BLaER1 (cell line): ENCODE measurements at regions not wholly inside any gene's neighbourhood (a gene's known extent, or its start where the extent isn't known, plus 50 kb on each side); places are given as distances from the start of the nearest gene placed in this dataset.

Experiments used
- H3K27ac ChIP-seq: shearing (Covaris generic); formaldehyde crosslinking; 2 replicates; pipeline ENCODE4 v1.8.1; 2022
- H3K27me3 ChIP-seq: shearing (Covaris generic); formaldehyde crosslinking; 2 replicates; pipeline ENCODE4 v1.8.1; 2022
- H3K36me3 ChIP-seq: shearing (Covaris generic); formaldehyde crosslinking; 2 replicates; pipeline ENCODE4 v1.8.1; 2022
- H3K4me1 ChIP-seq: shearing (Covaris generic); formaldehyde crosslinking; 2 replicates; pipeline ENCODE4 v1.8.1; 2022
- H3K4me2 ChIP-seq: shearing (Covaris generic); formaldehyde crosslinking; 2 replicates; pipeline ENCODE4 v1.8.1; 2022
- H3K4me3 ChIP-seq: shearing (Covaris generic); formaldehyde crosslinking; 2 replicates; pipeline ENCODE4 v1.8.1; 2022
- H3K9ac ChIP-seq: shearing (Covaris generic); formaldehyde crosslinking; 2 replicates; pipeline ENCODE4 v1.8.1; 2022
- H3K9me3 ChIP-seq: shearing (Covaris generic); formaldehyde crosslinking; 2 replicates; pipeline ENCODE4 v1.8.1; 2022
- H4K20me1 ChIP-seq: shearing (Covaris generic); formaldehyde crosslinking; 2 replicates; pipeline ENCODE4 v1.8.1; 2022
- Cebpa-rat ChIP-seq: shearing (Covaris generic); IDR thresholded peaks from 2 replicates; pipeline ENCODE4 v1.8.1; 2022

DNA sequence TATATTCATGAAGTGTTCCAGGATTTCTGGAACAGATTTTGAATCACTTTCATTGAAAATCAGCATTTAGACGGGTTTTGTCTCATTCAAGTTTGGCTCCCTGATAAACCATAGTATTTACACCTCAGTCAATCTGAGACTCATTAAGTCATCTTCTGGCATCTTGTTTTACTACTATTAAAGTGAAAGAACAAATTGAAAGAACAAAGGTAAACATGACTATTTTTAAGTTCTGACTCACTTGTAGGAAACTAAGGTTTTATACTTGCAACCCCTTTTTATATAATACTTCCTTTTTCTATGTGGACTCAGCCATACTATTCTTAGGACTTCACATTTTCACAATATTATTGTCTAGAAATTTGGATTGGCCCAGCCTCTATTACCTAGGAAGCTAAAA, 854.4 kb downstream of the SQOR start:
- no peak overlapping the region for H3K27ac ChIP-seq
- no peaks in the 10 kb centered on the region for H3K4me1 ChIP-seq
- no peak overlapping the region for H3K4me2 ChIP-seq
- no peak overlapping the region for H3K9ac ChIP-seq
- H3K36me3 ChIP-seq = no peaks in the 10 kb centered on the region
- TF ChIP-seq Cebpa-rat = no peak
- no peak overlapping the region for H3K4me3 ChIP-seq
- H4K20me1 ChIP-seq = no peaks in the 10 kb centered on the region
- H3K27me3 ChIP-seq = no peaks in the 10 kb centered on the region
- no peaks in the 10 kb centered on the region for H3K9me3 ChIP-seq

DNA sequence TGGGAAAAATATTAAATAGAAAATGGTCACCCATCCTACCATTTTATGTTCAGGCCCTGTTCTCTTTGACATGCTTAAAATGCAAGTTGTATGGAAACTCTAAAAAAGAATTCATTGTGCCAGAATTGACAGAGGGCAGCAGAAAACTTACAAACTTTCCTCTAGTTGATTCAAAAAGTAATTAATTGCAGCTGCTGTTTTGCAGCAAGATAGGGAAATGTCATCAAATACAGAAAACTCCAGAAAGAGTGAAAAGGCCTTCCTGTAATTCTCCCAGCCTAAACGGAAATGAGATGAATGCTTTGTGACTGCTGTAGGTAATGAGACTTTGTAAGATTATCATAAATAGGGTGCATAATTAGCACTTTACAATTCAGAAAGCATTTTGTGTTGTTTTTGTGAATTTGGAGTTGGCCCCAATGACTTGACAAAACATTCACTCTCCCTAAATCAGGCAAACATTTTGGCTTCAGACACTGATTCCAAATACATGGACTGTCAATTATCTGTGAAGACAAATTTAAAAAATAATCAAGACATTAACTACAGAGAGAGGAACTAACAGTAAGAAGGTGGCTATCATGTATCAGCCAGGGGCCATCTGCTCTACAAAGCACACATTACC, 861.8 kb downstream of the SQOR start:
- no peak overlapping the region for H3K4me3 ChIP-seq
- H3K4me2 ChIP-seq = no peak overlapping the region
- H3K36me3 ChIP-seq = no peaks in the 10 kb centered on the region
- TF ChIP-seq Cebpa-rat = no peak
- no peak overlapping the region for H3K27ac ChIP-seq
- no peaks in the 10 kb centered on the region for H4K20me1 ChIP-seq
- no peaks in the 10 kb centered on the region for H3K9me3 ChIP-seq
- no peak overlapping the region for H3K9ac ChIP-seq
- H3K27me3 ChIP-seq = no peaks in the 10 kb centered on the region
- no peaks in the 10 kb centered on the region for H3K4me1 ChIP-seq

DNA sequence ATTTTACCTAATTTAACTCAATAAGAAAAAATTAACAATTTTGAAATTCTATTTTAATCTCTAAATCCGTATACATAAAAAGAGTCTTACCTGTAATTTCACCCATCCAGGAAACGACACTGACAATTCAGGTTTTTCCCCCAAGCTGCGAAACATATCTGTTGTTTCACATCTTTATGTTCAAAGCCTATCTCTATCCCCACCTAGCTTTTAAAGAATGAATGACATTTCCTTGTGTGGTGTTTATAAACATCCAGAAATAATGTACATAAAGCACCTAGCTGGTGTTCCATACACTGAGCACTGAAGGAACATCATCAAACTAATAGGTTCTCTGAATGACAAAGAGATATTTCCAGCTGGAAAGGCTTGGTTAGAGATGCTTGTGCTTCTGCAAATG, 867.8 kb downstream of the SQOR start:
- Histone ChIP-seq H3K9me3 (no peaks in the 10 kb centered on the region), H4K20me1 (no peaks in the 10 kb centered on the region), H3K36me3 (no peaks in the 10 kb centered on the region), H3K27ac (no peak overlapping the region), H3K4me1 (no peaks in the 10 kb centered on the region), H3K4me3 (no peak overlapping the region), H3K9ac (no peak overlapping the region), H3K27me3 (no peaks in the 10 kb centered on the region), H3K4me2 (no peak overlapping the region)
- TF ChIP-seq Cebpa-rat = no peak

DNA sequence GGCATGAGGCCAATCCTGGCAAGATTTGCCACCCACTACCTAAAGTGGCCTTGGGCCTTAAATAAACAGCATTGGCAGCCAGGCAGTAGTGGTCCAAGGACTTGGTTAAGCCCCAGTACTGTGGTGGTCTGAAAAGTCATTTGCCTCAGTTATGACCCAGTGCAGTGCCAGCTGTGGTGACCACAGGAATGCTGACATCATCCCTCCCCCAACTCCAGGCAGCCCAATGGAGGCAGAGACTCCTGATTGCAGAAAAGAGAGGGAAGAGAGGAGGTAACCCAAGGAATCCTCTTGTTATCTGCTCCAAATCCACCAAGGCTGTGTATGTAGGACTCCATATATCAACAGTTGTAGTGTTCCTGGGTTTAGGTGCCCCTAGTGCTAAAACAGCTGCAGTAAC, 883.6 kb downstream of the SQOR start:
- no peak for TF ChIP-seq Cebpa-rat
- H3K4me3 ChIP-seq = no peak overlapping the region
- H3K4me2 ChIP-seq = no peak overlapping the region
- H4K20me1 ChIP-seq = no peaks in the 10 kb centered on the region
- H3K9me3 ChIP-seq = peaks cover 9% of the 10 kb centered on the region
- no peaks in the 10 kb centered on the region for H3K27me3 ChIP-seq
- no peak overlapping the region for H3K9ac ChIP-seq
- no peaks in the 10 kb centered on the region for H3K36me3 ChIP-seq
- no peaks in the 10 kb centered on the region for H3K4me1 ChIP-seq
- no peak overlapping the region for H3K27ac ChIP-seq

DNA sequence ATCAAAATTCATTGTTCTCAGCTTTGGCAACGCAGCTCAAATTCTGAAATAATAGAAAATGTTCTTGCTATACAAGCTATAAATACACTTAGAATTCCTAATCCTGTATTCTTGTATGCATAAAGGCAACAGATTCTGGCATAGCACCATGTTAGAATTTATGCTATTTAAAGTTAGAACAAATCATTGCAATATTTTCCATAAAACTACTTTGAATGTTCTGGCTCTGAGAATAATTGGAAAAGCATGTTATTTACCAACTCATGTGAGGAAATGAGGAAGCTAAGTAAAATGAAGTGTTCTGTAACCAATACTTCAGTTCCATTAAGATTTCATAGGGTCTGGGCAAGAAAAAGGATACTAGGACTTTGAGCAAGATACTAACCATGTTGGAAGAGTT, 888.9 kb downstream of the SQOR start:
- Histone ChIP-seq H3K36me3 (no peaks in the 10 kb centered on the region), H3K9ac (no peak overlapping the region), H3K4me2 (no peak overlapping the region), H3K27me3 (no peaks in the 10 kb centered on the region), H3K4me1 (no peaks in the 10 kb centered on the region), H3K27ac (no peak overlapping the region), H4K20me1 (no peaks in the 10 kb centered on the region), H3K4me3 (no peak overlapping the region), H3K9me3 (no peaks in the 10 kb centered on the region)
- no peak for TF ChIP-seq Cebpa-rat

DNA sequence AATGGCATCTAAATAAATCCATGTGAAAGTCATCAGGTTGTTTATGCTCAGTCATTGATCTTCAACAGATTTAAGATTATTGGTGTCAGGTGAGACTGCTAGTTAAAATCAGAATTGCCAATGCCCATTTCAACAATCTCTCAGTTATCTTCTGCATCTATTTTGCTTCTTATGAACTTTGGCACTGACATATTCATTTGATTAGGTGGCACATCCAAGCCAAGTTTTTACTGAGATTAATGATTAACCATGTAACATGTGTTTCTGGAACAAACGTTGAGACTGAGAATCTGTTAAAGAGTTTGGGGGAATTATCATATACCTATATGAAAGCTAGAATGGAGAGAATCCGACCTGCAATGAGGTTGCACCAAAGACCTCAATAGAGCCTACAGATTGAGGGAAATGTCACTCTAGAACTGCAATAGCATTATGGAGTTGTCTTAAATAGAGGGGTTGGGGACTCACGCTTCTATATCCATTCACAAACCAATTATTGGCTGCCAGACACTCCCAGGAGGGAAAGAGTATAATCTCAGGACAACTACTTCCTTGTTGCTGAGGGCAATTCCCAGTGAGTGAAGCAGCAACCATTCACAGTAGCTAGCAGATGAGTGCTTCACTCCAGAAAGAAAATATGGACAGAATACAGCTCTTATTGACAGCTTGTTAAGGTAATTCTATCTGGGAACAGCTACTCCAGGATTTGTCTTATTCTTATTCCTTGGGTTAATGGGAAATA, 891.3 kb downstream of the SQOR start:
- no peak overlapping the region for H3K9ac ChIP-seq
- no peaks in the 10 kb centered on the region for H3K27me3 ChIP-seq
- H3K36me3 ChIP-seq = no peaks in the 10 kb centered on the region
- H3K27ac ChIP-seq = no peak overlapping the region
- H3K9me3 ChIP-seq = no peaks in the 10 kb centered on the region
- no peak for TF ChIP-seq Cebpa-rat
- no peaks in the 10 kb centered on the region for H3K4me1 ChIP-seq
- no peak overlapping the region for H3K4me3 ChIP-seq
- H3K4me2 ChIP-seq = no peak overlapping the region
- no peaks in the 10 kb centered on the region for H4K20me1 ChIP-seq

DNA sequence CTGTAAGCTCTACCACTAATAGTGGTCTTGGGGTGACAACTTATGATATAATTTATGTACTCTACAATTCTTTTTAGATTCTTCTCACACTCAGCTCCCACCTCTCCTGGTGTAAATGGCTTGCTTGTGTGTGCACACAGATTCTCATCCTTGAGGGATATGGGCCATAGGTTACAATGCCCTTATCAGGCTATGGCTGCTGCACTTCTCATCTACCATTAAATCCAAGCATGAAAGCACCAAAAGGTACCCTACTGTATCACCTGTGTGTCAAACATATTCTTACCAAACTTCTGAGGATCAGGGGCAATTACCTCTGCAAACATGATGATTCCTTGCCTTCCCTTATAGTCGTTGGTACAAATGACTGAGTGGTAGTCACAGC, 891.9 kb downstream of the SQOR start:
- H3K9ac ChIP-seq = no peak overlapping the region
- H3K36me3 ChIP-seq = no peaks in the 10 kb centered on the region
- no peaks in the 10 kb centered on the region for H4K20me1 ChIP-seq
- H3K4me3 ChIP-seq = no peak overlapping the region
- TF ChIP-seq Cebpa-rat = no peak
- no peak overlapping the region for H3K4me2 ChIP-seq
- H3K27me3 ChIP-seq = no peaks in the 10 kb centered on the region
- no peaks in the 10 kb centered on the region for H3K9me3 ChIP-seq
- no peaks in the 10 kb centered on the region for H3K4me1 ChIP-seq
- no peak overlapping the region for H3K27ac ChIP-seq

DNA sequence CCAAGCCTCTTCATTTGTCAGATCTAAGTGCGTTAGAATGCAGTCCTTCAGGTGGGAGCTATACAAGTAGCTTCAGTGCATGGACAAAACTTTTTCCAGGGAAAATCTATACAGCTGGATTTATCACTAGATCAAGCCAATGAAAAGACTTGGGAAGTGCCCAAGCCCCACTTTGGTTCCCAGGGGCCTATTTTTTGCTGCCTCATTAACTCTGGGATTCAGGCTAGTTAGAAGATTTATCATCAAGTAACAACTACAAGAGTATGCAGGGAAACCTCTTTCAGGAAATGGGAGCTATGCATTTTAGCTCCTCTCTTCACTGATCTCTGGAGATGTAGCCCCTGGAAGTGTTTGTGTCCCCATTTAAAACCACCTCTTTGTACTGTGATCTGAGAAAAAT, 908.8 kb downstream of the SQOR start:
- H3K4me1 ChIP-seq = no peaks in the 10 kb centered on the region
- no peaks in the 10 kb centered on the region for H3K9me3 ChIP-seq
- no peak overlapping the region for H3K4me3 ChIP-seq
- no peak overlapping the region for H3K27ac ChIP-seq
- no peak overlapping the region for H3K9ac ChIP-seq
- no peak for TF ChIP-seq Cebpa-rat
- H4K20me1 ChIP-seq = no peaks in the 10 kb centered on the region
- H3K27me3 ChIP-seq = no peaks in the 10 kb centered on the region
- H3K36me3 ChIP-seq = no peaks in the 10 kb centered on the region
- no peak overlapping the region for H3K4me2 ChIP-seq

DNA sequence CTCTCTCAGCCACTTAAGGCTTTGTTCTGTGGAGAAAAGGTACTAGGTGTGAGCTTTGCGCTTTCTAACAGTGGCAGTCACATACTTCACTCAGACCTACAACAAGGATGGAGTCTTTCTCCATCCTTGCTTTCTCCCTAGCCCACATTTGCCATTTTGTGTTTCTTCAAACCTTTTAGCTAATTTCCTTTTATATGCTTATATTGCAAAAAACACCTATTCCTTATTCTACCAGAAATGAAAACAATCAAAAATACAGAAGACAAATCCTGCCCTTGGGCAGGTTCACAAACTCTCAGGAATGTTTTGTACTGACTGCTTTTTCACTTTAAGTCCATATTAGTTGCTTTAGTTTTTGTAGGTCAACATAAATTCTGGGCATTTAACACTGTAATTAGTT, 914.2 kb downstream of the SQOR start:
- no peaks in the 10 kb centered on the region for H3K9me3 ChIP-seq

DNA sequence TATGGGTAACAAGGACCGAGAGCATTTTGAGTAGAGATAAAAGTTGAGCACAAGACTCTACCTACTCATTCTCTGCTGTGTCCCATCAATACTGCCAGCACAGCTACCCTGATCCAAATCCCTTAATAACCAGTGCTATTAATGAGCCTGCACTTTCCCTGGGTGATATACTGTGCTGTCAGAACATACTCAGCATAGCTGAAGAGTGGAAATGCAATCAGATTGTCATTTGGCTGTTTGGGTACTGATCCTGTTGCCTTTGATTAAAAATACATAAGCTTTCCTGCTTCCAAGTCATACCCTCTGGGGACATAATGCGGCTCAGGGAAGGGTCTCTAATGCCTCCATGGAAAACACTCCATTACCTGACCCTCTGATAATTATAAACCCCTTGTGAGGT, 917.5 kb downstream of the SQOR start:
- Histone ChIP-seq H3K4me3 (no peak overlapping the region), H3K27me3 (no peaks in the 10 kb centered on the region), H3K9ac (no peak overlapping the region), H3K9me3 (no peaks in the 10 kb centered on the region), H3K4me2 (no peak overlapping the region), H3K36me3 (no peaks in the 10 kb centered on the region), H3K27ac (no peak overlapping the region), H4K20me1 (no peaks in the 10 kb centered on the region), H3K4me1 (no peaks in the 10 kb centered on the region)
- no peak for TF ChIP-seq Cebpa-rat

More for the DNA sequence above, 914.2 kb downstream of the SQOR start:
- Histone ChIP-seq H3K4me2 (no peak overlapping the region), H3K27ac (no peak overlapping the region), H4K20me1 (no peaks in the 10 kb centered on the region), H3K4me1 (no peaks in the 10 kb centered on the region), H3K27me3 (no peaks in the 10 kb centered on the region), H3K36me3 (no peaks in the 10 kb centered on the region), H3K9ac (no peak overlapping the region), H3K4me3 (no peak overlapping the region)
- TF ChIP-seq Cebpa-rat = no peak

DNA sequence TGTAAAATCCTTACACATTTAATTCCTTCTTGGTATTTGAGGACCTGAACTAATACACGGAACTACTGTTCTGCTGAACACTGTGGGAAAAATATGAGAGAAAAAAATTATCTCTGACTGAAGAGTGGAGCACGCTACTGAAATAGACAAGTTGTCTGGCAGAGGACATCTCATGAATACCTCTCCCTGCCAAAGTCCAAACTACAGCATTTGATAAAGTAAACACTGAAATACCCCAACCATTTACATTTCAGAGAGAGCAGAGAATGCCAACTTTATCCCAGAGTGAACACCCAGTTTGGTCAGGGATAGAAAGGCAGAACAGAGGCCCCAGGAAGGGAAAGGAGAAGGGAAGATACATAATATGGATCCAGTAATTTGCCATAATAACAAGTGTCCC, 920.7 kb downstream of the SQOR start:
- no peaks in the 10 kb centered on the region for H4K20me1 ChIP-seq
- no peak overlapping the region for H3K4me2 ChIP-seq
- no peak overlapping the region for H3K27ac ChIP-seq
- no peaks in the 10 kb centered on the region for H3K9me3 ChIP-seq
- TF ChIP-seq Cebpa-rat = no peak
- H3K9ac ChIP-seq = no peak overlapping the region
- H3K4me1 ChIP-seq = no peaks in the 10 kb centered on the region
- H3K4me3 ChIP-seq = no peak overlapping the region
- no peaks in the 10 kb centered on the region for H3K27me3 ChIP-seq
- H3K36me3 ChIP-seq = no peaks in the 10 kb centered on the region
